ENCODE measurements at regions not wholly inside any gene's neighbourhood (a gene's known extent, or its start where the extent isn't known, plus 50 kb on each side); places are given as distances from the start of the nearest gene placed in this dataset.

DNA sequence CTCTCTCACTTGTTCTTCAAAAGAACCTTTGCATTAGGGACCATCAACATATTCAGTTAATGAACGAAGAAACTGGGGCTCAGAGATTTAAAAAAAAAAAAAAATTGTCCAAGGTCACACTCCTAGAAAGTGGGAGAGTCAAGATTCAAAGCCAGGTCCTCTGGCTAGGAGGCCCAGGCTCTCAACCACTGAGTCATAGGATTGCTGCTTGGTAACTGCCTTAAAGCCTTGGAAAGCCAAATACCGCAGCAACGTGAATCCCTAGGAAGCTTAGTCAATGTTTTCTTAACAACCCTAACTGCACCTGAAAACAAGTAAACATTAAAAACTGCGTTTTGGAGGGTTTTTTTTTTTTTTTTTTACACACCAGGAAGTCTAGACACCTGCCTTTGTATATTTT is 156.8 kb downstream of the WNT5A start:
- ChIA-PET POLR2A (no interaction called here), CTCF (ENCODE audit: low intra/inter-chr PET ratio) (no interaction called here)
- 3% methylated on average over 4 of the region's 4 CpGs for WGBS (ENCODE audit: insufficient coverage, low coverage, missing lambda C conversion rate)
- H4K20me1 ChIP-seq (replicated peaks; ENCODE audit: control insufficient read depth, insufficient read depth, low read length): no peaks in the 10 kb centered on the region
- no peaks in the 10 kb centered on the region for H3K9me1 ChIP-seq (ENCODE audit: control insufficient read depth, insufficient read depth, low read length)
- no peak overlapping the region for H3K9ac ChIP-seq (ENCODE audit: insufficient read depth in 1 of 2, low read depth in 2 of 2, low read length in 2 of 2)
- TF ChIP-seq CCAR2 (IDR thresholded peaks at IDR 0.05; ENCODE audit: low read depth, low read length): no peak
- TF ChIP-seq TFE3 (CRISPR knock-in tag; IDR thresholded peaks at IDR 0.05): no peak
- no peak for TF ChIP-seq SAFB2 (IDR thresholded peaks at IDR 0.05; ENCODE audit: borderline replicate concordance, low read depth, low read length, severe bottlenecking)
- TF ChIP-seq CREM (IDR thresholded peaks at IDR 0.05; ENCODE audit: low read depth): no peak
- TF ChIP-seq CBFA2T3 (IDR thresholded peaks at IDR 0.05): no peak
- TF ChIP-seq ZFP1 (CRISPR knock-in tag; IDR thresholded peaks at IDR 0.05): no peak
- TF ChIP-seq, protein P1, sequence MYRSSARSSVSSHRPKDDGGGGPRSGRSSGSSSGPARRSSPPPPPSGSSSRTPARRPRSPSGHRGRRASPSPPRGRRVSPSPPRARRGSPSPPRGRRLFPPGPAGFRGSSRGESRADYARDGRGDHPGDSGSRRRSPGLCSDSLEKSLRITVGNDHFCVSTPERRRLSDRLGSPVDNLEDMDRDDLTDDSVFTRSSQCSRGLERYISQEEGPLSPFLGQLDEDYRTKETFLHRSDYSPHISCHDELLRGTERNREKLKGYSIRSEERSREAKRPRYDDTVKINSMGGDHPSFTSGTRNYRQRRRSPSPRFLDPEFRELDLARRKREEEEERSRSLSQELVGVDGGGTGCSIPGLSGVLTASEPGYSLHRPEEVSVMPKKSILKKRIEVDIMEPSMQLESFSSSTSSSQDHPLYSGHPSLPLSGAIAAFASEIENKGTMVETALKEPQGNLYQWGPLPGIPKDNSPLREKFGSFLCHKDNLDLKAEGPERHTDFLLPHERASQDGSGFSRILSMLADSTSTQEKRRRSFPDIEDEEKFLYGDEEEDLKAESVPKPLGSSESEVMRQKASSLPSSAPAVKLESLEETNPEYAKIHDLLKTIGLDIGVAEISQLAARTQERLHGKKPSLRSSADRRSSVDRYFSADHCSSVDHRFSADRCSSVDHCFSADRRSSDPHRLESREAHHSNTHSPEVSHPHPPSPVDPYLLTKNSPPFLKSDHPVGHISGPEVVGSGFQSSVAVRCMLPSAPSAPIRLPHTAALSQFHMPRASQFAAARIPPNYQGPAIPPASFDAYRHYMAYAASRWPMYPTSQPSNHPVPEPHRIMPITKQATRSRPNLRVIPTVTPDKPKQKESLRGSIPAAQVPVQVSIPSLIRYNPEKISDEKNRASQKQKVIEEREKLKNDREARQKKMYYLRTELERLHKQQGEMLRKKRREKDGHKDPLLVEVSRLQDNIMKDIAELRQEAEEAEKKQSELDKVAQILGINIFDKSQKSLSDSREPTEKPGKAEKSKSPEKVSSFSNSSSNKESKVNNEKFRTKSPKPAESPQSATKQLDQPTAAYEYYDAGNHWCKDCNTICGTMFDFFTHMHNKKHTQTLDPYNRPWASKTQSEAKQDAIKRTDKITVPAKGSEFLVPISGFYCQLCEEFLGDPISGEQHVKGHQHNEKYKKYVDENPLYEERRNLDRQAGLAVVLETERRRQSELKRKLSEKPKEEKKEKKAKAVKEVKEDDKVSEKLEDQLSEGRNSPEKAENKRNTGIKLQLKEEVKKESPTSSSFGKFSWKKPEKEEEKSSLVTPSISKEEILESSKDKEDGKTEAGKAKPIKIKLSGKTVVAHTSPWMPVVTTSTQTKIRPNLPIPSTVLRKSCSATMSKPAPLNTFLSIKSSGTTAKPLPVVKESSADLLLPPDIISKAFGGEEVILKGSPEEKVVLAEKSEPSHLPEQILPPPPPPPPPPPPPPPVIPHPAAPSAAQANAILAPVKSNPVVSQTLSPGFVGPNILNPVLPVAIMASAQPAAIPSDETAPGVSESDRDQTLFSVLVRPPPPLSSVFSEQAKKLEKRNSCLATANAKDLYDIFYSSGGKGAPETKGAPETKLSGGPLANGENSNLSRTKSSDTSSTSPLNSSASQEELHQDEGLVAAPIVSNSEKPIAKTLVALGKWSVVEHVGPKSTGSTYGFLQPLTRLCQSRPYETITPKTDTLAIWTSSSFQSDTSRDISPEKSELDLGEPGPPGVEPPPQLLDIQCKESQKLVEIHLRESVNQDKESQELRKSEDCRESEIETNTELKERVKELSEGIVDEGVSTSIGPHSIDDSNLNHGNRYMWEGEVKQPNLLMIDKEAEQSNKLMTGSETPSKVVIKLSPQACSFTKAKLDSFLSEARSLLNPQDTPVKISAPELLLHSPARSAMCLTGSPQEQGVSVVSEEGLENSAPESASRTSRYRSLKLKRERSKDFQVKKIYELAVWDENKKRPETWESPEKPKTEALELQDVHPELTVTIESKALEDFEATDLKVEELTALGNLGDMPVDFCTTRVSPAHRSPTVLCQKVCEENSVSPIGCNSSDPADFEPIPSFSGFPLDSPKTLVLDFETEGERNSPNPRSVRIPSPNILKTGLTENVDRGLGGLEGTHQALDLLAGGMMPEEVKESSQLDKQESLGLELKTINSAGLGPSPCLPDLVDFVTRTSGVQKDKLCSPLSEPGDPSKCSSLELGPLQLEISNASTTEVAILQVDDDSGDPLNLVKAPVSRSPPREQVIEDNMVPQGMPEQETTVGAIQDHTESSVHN (IDR thresholded peaks at IDR 0.05; ENCODE audit: borderline replicate concordance in 1 of 2, low read depth in 1 of 2): no peak
- no peak overlapping the region for H3K4me3 ChIP-seq
- H3K4me1 ChIP-seq (replicated peaks in 1 of 2; ENCODE audit: control insufficient read depth in 2 of 2, insufficient read depth in 2 of 2, low read length in 2 of 2): no peaks in the 10 kb centered on the region
- no peaks in the 10 kb centered on the region for H3K36me3 ChIP-seq (ENCODE audit: control insufficient read depth, insufficient read depth, low read length)
- ATAC-seq (no peak), DNase-seq (ENCODE audit: extremely low read depth in 1 of 4, low spot score in 3 of 4) (no peak), FAIRE-seq (no peak)
- no peak overlapping the region for H3K27ac ChIP-seq (ENCODE audit: extremely low read depth, low read depth, low read length)
- H2AFZ ChIP-seq (ENCODE audit: low read depth, low read length): no peak overlapping the region
- BruUV-seq (replicated peaks): no TSS peak
- in situ Hi-C loops (cut with MboI): no loop called here
- no peaks in the 10 kb centered on the region for H3K27me3 ChIP-seq (ENCODE audit: control insufficient read depth in 2 of 2, insufficient read depth in 2 of 2, low read length in 2 of 2)
- H3K9me3 ChIP-seq (replicated peaks; ENCODE audit: control insufficient read depth, insufficient read depth, low read depth, low read length): no peaks in the 10 kb centered on the region
- intact Hi-C loops (cut with micrococcal nuclease): no loop called here
- no peak overlapping the region for H3K4me2 ChIP-seq (ENCODE audit: insufficient read depth, low read length)
- H3K79me2 ChIP-seq (ENCODE audit: control insufficient read depth, insufficient read depth, low read length): no peaks in the 10 kb centered on the region
